Central memory CD8-positive, alpha-beta T cell (primary cell): ENCODE measurements at regions not wholly inside any gene's neighbourhood (a gene's known extent, or its start where the extent isn't known, plus 50 kb on each side); places are given as distances from the start of the nearest gene placed in this dataset.

ENCODE experiments used
- ATAC-seq: fragments of 150-1000 bp; cut with Tn5 transposase; replicated peaks from 2 replicates; pipeline ENCODE4 v1.10.0; 2022; ENCODE audit warnings: mild to moderate bottlenecking, moderate FRiP score, moderate number of reproducible peaks; ENCODE audit not compliant: poor library complexity, severe bottlenecking; ENCODE audit errors: extremely low read depth
- DNase-seq, 2 donors: peaks; one replicate each; pipeline ENCODE4 v3.0.0; 2021; ENCODE audit warnings: low spot score in 2 of 2
- H3K27ac Mint-ChIP-seq: one replicate; pipeline ENCODE4 v1.8.0; 2022; ENCODE audit warnings: low read depth, mild to moderate bottlenecking, moderate library complexity, mixed read lengths
- H3K27me3 Mint-ChIP-seq: one replicate; pipeline ENCODE4 v1.8.0; 2022; ENCODE audit warnings: mixed read lengths
- H3K36me3 Mint-ChIP-seq: one replicate; pipeline ENCODE4 v1.8.0; 2022; ENCODE audit warnings: mild to moderate bottlenecking, moderate library complexity, mixed read lengths; ENCODE audit not compliant: insufficient read depth
- H3K4me1 Mint-ChIP-seq: one replicate; pipeline ENCODE4 v1.8.0; 2022; ENCODE audit warnings: mixed read lengths
- H3K4me3 Mint-ChIP-seq: one replicate; pipeline ENCODE4 v1.8.0; 2022; ENCODE audit warnings: mild to moderate bottlenecking, moderate library complexity, mixed read lengths
- H3K9me3 Mint-ChIP-seq: one replicate; pipeline ENCODE4 v1.8.0; 2022; ENCODE audit warnings: mixed read lengths

GRCh38 chr9:134260801-134261200 is 65.5 kb upstream of the RXRA start:
- no peak overlapping the region for H3K27ac Mint-ChIP-seq
- DNase-seq (no peak), ATAC-seq (no peak)
- H3K27me3 Mint-ChIP-seq: peaks cover 5% of the 10 kb centered on the region
- peaks cover 2% of the 10 kb centered on the region for H3K36me3 Mint-ChIP-seq
- no peak overlapping the region for H3K4me3 Mint-ChIP-seq
- H3K4me1 Mint-ChIP-seq: no peaks in the 10 kb centered on the region
- H3K9me3 Mint-ChIP-seq: no peaks in the 10 kb centered on the region

GRCh38 chr9:134262035-134262434 is 64.2 kb upstream of the RXRA start:
- H3K27me3 Mint-ChIP-seq: peaks cover 18% of the 10 kb centered on the region

GRCh38 chr9:134263596-134263995 is 62.7 kb upstream of the RXRA start:
- no peak for ATAC-seq
- Mint-ChIP-seq H3K36me3 (peaks cover 2% of the 10 kb centered on the region), H3K27ac (no peak overlapping the region), H3K27me3 (peaks cover 21% of the 10 kb centered on the region), H3K4me3 (no peak overlapping the region), H3K9me3 (no peaks in the 10 kb centered on the region), H3K4me1 (no peaks in the 10 kb centered on the region)
- DNase-seq: no peak

More at GRCh38 chr9:134262035-134262434, 64.2 kb upstream of the RXRA start:
- no peaks in the 10 kb centered on the region for H3K9me3 Mint-ChIP-seq
- no peak for DNase-seq
- peaks cover 2% of the 10 kb centered on the region for H3K36me3 Mint-ChIP-seq
- no peak overlapping the region for H3K4me3 Mint-ChIP-seq
- H3K4me1 Mint-ChIP-seq: no peaks in the 10 kb centered on the region
- H3K27ac Mint-ChIP-seq: no peak overlapping the region
- ATAC-seq: no peak

GRCh38 chr9:134264169-134264568 is 62.1 kb upstream of the RXRA start:
- H3K27me3 Mint-ChIP-seq: peaks cover 21% of the 10 kb centered on the region
- DNase-seq (no peak), ATAC-seq (no peak)

GRCh38 chr9:134265078-134265477 is 61.2 kb upstream of the RXRA start:
- no peak for DNase-seq
- Mint-ChIP-seq H3K4me3 (no peak overlapping the region), H3K4me1 (no peaks in the 10 kb centered on the region), H3K27ac (no peak overlapping the region), H3K9me3 (no peaks in the 10 kb centered on the region), H3K36me3 (peaks cover 4% of the 10 kb centered on the region), H3K27me3 (peaks cover 27% of the 10 kb centered on the region)
- ATAC-seq: no peak

More at GRCh38 chr9:134264169-134264568, 62.1 kb upstream of the RXRA start:
- Mint-ChIP-seq H3K4me3 (no peak overlapping the region), H3K27ac (no peak overlapping the region), H3K4me1 (no peaks in the 10 kb centered on the region), H3K36me3 (peaks cover 2% of the 10 kb centered on the region), H3K9me3 (no peaks in the 10 kb centered on the region)

GRCh38 chr9:134266418-134266817 is 59.8 kb upstream of the RXRA start:
- H3K27me3 Mint-ChIP-seq: peaks cover 32% of the 10 kb centered on the region
- H3K4me3 Mint-ChIP-seq: no peak overlapping the region

GRCh38 chr9:134267305-134267880 is 58.9 kb upstream of the RXRA start:
- H3K4me3 Mint-ChIP-seq: no peak overlapping the region
- H3K27ac Mint-ChIP-seq: no peak overlapping the region
- no peaks in the 10 kb centered on the region for H3K9me3 Mint-ChIP-seq
- DNase-seq (no peak), ATAC-seq (no peak)
- H3K4me1 Mint-ChIP-seq: no peaks in the 10 kb centered on the region
- peaks cover 2% of the 10 kb centered on the region for H3K36me3 Mint-ChIP-seq
- H3K27me3 Mint-ChIP-seq: peaks cover 32% of the 10 kb centered on the region

More at GRCh38 chr9:134266418-134266817, 59.8 kb upstream of the RXRA start:
- Mint-ChIP-seq H3K9me3 (no peaks in the 10 kb centered on the region), H3K27ac (no peak overlapping the region), H3K4me1 (no peaks in the 10 kb centered on the region), H3K36me3 (peaks cover 4% of the 10 kb centered on the region)
- ATAC-seq (no peak), DNase-seq (no peak)

GRCh38 chr9:134267881-134268724 is 58.2 kb upstream of the RXRA start:
- Mint-ChIP-seq H3K4me3 (no peak overlapping the region), H3K36me3 (peaks cover 2% of the 10 kb centered on the region), H3K27ac (no peak overlapping the region), H3K4me1 (no peaks in the 10 kb centered on the region), H3K9me3 (no peaks in the 10 kb centered on the region), H3K27me3 (peaks cover 33% of the 10 kb centered on the region)
- ATAC-seq (peak; percentile 24), DNase-seq (no peak)

- Mint-ChIP-seq H3K27me3 (peaks cover 40% of the 10 kb centered on the region), H3K27ac (no peak overlapping the region), H3K4me3 (no peak overlapping the region), H3K9me3 (no peaks in the 10 kb centered on the region), H3K4me1 (no peaks in the 10 kb centered on the region), H3K36me3 (peaks cover 2% of the 10 kb centered on the region)
- no peak for DNase-seq
- ATAC-seq: no peak
Observed at GRCh38 chr9:134268747-134269146, 57.5 kb upstream of the RXRA start.

GRCh38 chr9:134271338-134272301 is 54.6 kb upstream of the RXRA start:
- ATAC-seq: no peak
- Mint-ChIP-seq H3K9me3 (no peaks in the 10 kb centered on the region), H3K36me3 (peaks cover 2% of the 10 kb centered on the region), H3K4me3 (no peak overlapping the region), H3K27ac (no peak overlapping the region), H3K4me1 (no peaks in the 10 kb centered on the region), H3K27me3 (peaks cover 30% of the 10 kb centered on the region)
- DNase-seq: no peak

- Mint-ChIP-seq H3K27ac (no peak overlapping the region), H3K9me3 (no peaks in the 10 kb centered on the region), H3K4me1 (no peaks in the 10 kb centered on the region), H3K27me3 (peaks cover 23% of the 10 kb centered on the region), H3K4me3 (no peak overlapping the region), H3K36me3 (peaks cover 2% of the 10 kb centered on the region)
- ATAC-seq: no peak
- DNase-seq: no peak
Observed at GRCh38 chr9:134272302-134273023, 53.8 kb upstream of the RXRA start.

- H3K36me3 Mint-ChIP-seq: peaks cover 2% of the 10 kb centered on the region
- DNase-seq (no peak), ATAC-seq (no peak)
- no peaks in the 10 kb centered on the region for H3K4me1 Mint-ChIP-seq
- no peak overlapping the region for H3K27ac Mint-ChIP-seq
- H3K9me3 Mint-ChIP-seq: no peaks in the 10 kb centered on the region
- no peak overlapping the region for H3K4me3 Mint-ChIP-seq
- peaks cover 23% of the 10 kb centered on the region for H3K27me3 Mint-ChIP-seq
Observed at GRCh38 chr9:134273647-134274046, 52.6 kb upstream of the RXRA start.
